H1 (cell line): ENCODE measurements at regions not wholly inside any gene's neighbourhood (a gene's known extent, or its start where the extent isn't known, plus 50 kb on each side); places are given as distances from the start of the nearest gene placed in this dataset.

Source experiments
- CTCF ChIA-PET: fragments of 300-600 bp; sonication (Branson Sonifier 250); formaldehyde crosslinking; loops from one replicate; lab custom pipeline; 2021; ENCODE audit not compliant: partially characterized antibody; lab: Charles Lee
- POLR2A ChIA-PET: fragments of 300-600 bp; sonication (Branson Sonifier 250); formaldehyde crosslinking; loops from one replicate; lab custom pipeline; 2021; ENCODE audit warnings: inconsistent platforms; ENCODE audit not compliant: partially characterized antibody; lab: Charles Lee
- DNase-seq, 2 experiments: peaks; one replicate each; pipeline versions ENCODE4 v3.0.0 to v3.0.0-alpha.2; 2010 to 2022; ENCODE audit warnings: low spot score in 2 of 2, low read depth in 1 of 2, mixed read lengths in 1 of 2
- FAIRE-seq: peaks from 2 replicates; lab custom pipeline; 2011; peaks lifted over from hg19 to GRCh38; lab: Jason Lieb, UNC
- H2AFZ ChIP-seq: 2 replicates; pipeline ENCODE4 v1.8.1; 2012; ENCODE audit warnings: low read length, inconsistent platforms
- H2AK5ac ChIP-seq: 2 replicates; pipeline ENCODE4 v1.6.1; 2013; ENCODE audit warnings: low read depth, low read length
- H2BK120ac ChIP-seq: replicated peaks from 2 replicates; pipeline ENCODE3; 2013; ENCODE audit warnings: low read depth, low read length, inconsistent platforms
- H2BK12ac ChIP-seq: 2 replicates; pipeline ENCODE4 v1.6.1; 2013; ENCODE audit warnings: low read depth, low read length
- H2BK15ac ChIP-seq: 2 replicates; pipeline ENCODE4 v1.6.1; 2013; ENCODE audit warnings: low read length
- H2BK20ac ChIP-seq: 2 replicates; pipeline ENCODE4 v1.6.1; 2013; ENCODE audit warnings: low read length
- H2BK5ac ChIP-seq: 2 replicates; pipeline ENCODE4 v1.6.1; 2013; ENCODE audit warnings: low read depth, low read length
- H3K14ac ChIP-seq: 2 replicates; pipeline ENCODE4 v1.6.1; 2013; ENCODE audit warnings: inconsistent platforms; ENCODE audit not compliant: insufficient read length
- H3K18ac ChIP-seq: 2 replicates; pipeline ENCODE4 v1.6.1; 2013; ENCODE audit warnings: low read length; ENCODE audit errors: extremely low read depth
- H3K23ac ChIP-seq: 2 replicates; pipeline ENCODE4 v1.6.1; 2013; ENCODE audit warnings: inconsistent platforms; ENCODE audit not compliant: insufficient read length
- H3K23me2 ChIP-seq: 2 replicates; pipeline ENCODE4 v1.6.1; 2013; ENCODE audit warnings: low read depth, low read length
- H3K27ac ChIP-seq: 2 replicates; pipeline ENCODE4 v1.6.1; 2011; ENCODE audit warnings: low read depth, low read length, inconsistent platforms
- H3K27me3 ChIP-seq, 4 experiments: replicated peaks in 1 of 4; 1 replicate in 1 of 4; 2 replicates in 3 of 4; pipeline versions ENCODE4 v1.6.1 to v1.8.1; 2011 to 2013; ENCODE audit warnings: low read length in 3 of 4, mild to moderate bottlenecking in 3 of 4, inconsistent platforms in 2 of 4, mixed read lengths in 2 of 4, moderate library complexity in 1 of 4; ENCODE audit not compliant: control insufficient read depth in 3 of 4, insufficient read depth in 3 of 4; ENCODE audit errors: extremely low read depth in 1 of 4
- H3K36me3 ChIP-seq, 4 experiments: 2 replicates each; pipeline versions ENCODE4 v1.6.1 to v1.8.1; 2011 to 2013; ENCODE audit warnings: mild to moderate bottlenecking in 4 of 4, low read length in 3 of 4, moderate library complexity in 2 of 4, control low read depth in 1 of 4, inconsistent platforms in 1 of 4; ENCODE audit not compliant: insufficient read depth in 4 of 4, control insufficient read depth in 2 of 4
- H3K4ac ChIP-seq: replicated peaks from 2 replicates; pipeline ENCODE3; 2013; ENCODE audit warnings: low read length, low read depth, mixed read lengths, inconsistent platforms; ENCODE audit not compliant: insufficient read length
- H3K4me1 ChIP-seq, 4 experiments: replicated peaks in 1 of 4; 1 replicate in 1 of 4; 2 replicates in 3 of 4; pipeline versions ENCODE4 v1.6.1 to v1.8.1; 2011 to 2013; ENCODE audit warnings: low read length in 3 of 4, inconsistent platforms in 2 of 4, mixed read lengths in 1 of 4; ENCODE audit not compliant: insufficient read depth in 4 of 4, control insufficient read depth in 3 of 4
- H3K4me2 ChIP-seq, 2 experiments: 2 replicates each; pipeline versions ENCODE4 v1.6.1 to v1.8.1; 2011 to 2013; ENCODE audit warnings: low read depth in 2 of 2, low read length in 2 of 2, control low read depth in 1 of 2, inconsistent platforms in 1 of 2, mild to moderate bottlenecking in 1 of 2; ENCODE audit not compliant: insufficient read depth in 1 of 2
- H3K4me3 ChIP-seq, 4 experiments: fragments of 200-600, 300-600 bp in 1 of 4; sonication (generic), shearing (Covaris generic), sonication (Bioruptor Twin) in 1 of 4; 2 replicates each; pipeline versions ENCODE4 v1.5.1 to v1.8.1; 2011 to 2016; ENCODE audit warnings: low read length in 4 of 4, low read depth in 3 of 4, control low read depth in 2 of 4, inconsistent platforms in 2 of 4, mild to moderate bottlenecking in 2 of 4, mixed read lengths in 1 of 4, moderate library complexity in 1 of 4; ENCODE audit not compliant: insufficient read depth in 2 of 4; ENCODE audit errors: extremely low read depth in 1 of 4
- H3K56ac ChIP-seq: replicated peaks from 2 replicates; pipeline ENCODE3; 2013; ENCODE audit warnings: low read depth, mild to moderate bottlenecking, mixed read lengths, low read length, inconsistent platforms; ENCODE audit not compliant: insufficient read length
- H3K79me1 ChIP-seq: 2 replicates; pipeline ENCODE4 v1.6.1; 2013; ENCODE audit warnings: low read depth, low read length, control low read depth
- H3K79me2 ChIP-seq, 2 experiments: 2 replicates each; pipeline versions ENCODE4 v1.6.1 to v1.8.1; 2012 to 2013; ENCODE audit warnings: low read length in 2 of 2, mild to moderate bottlenecking in 2 of 2, inconsistent platforms in 1 of 2; ENCODE audit not compliant: insufficient read depth in 2 of 2, control insufficient read depth in 1 of 2
- H3K9ac ChIP-seq, 4 experiments: replicated peaks in 1 of 4; 1 replicate in 1 of 4; 2 replicates in 3 of 4; pipeline versions ENCODE4 v1.6.1 to v1.8.1; 2011 to 2013; ENCODE audit warnings: low read depth in 3 of 4, low read length in 3 of 4, control low read depth in 2 of 4, mild to moderate bottlenecking in 2 of 4, moderate library complexity in 2 of 4, inconsistent platforms in 1 of 4; ENCODE audit errors: extremely low read depth in 1 of 4
- H3K9me3 ChIP-seq, 2 experiments: 2 replicates each; pipeline versions ENCODE4 v1.6.1 to v1.8.1; 2012 to 2013; ENCODE audit warnings: mild to moderate bottlenecking in 2 of 2, moderate library complexity in 2 of 2, control low read depth in 1 of 2, inconsistent platforms in 1 of 2, low read depth in 1 of 2, low read length in 1 of 2, mixed read lengths in 1 of 2; ENCODE audit not compliant: insufficient read depth in 2 of 2
- H4K20me1 ChIP-seq, 2 experiments: replicated peaks in 1 of 2; 2 replicates each; pipeline versions ENCODE3 to v1.8.1; 2011 to 2013; ENCODE audit warnings: inconsistent platforms in 2 of 2, low read length in 2 of 2, mild to moderate bottlenecking in 1 of 2; ENCODE audit not compliant: insufficient read depth in 2 of 2, control insufficient read depth in 1 of 2
- H4K5ac ChIP-seq: 2 replicates; pipeline ENCODE4 v1.6.1; 2013; ENCODE audit warnings: low read length, low read depth, mixed read lengths, inconsistent platforms; ENCODE audit not compliant: insufficient read length
- H4K8ac ChIP-seq: 2 replicates; pipeline ENCODE4 v1.8.0; 2013; ENCODE audit warnings: mild to moderate bottlenecking, moderate library complexity, low read length, inconsistent platforms; ENCODE audit not compliant: insufficient read depth; ENCODE audit errors: extremely low read depth
- H4K91ac ChIP-seq: replicated peaks from 2 replicates; pipeline ENCODE3; 2013; ENCODE audit warnings: low read length, mixed read lengths, inconsistent platforms; ENCODE audit not compliant: insufficient read length
- CEBPB ChIP-seq: IDR thresholded peaks from 2 replicates; pipeline ENCODE4 v1.6.1; 2012; ENCODE audit warnings: low read depth, low read length
- CHD1 ChIP-seq: IDR thresholded peaks from 2 replicates; pipeline ENCODE4 v1.6.1; 2012; ENCODE audit warnings: low read depth, low read length, improper control_type of control experiment
- CTBP2 ChIP-seq: IDR thresholded peaks from 2 replicates; pipeline ENCODE4 v1.7.0; 2011; ENCODE audit warnings: borderline replicate concordance, mild to moderate bottlenecking, moderate library complexity, mixed read lengths, low read length; ENCODE audit not compliant: insufficient read depth, insufficient read length
- HDAC2 ChIP-seq, 2 experiments: fragments of 300-600 bp in 1 of 2; sonication (generic) in 1 of 2; IDR thresholded peaks; 2 replicates each; pipeline ENCODE4 v1.6.1; 2011 to 2012; ENCODE audit warnings: low read depth in 2 of 2, low read length in 2 of 2, mild to moderate bottlenecking in 2 of 2, moderate library complexity in 2 of 2, borderline replicate concordance in 1 of 2, inconsistent platforms in 1 of 2
- JUND ChIP-seq: IDR thresholded peaks from 2 replicates; pipeline ENCODE4 v1.6.1; 2011; ENCODE audit warnings: mild to moderate bottlenecking, improper control_type of control experiment, low read length
- KDM4A ChIP-seq: IDR thresholded peaks from one replicate; pipeline ENCODE4 v1.7.1; 2012; ENCODE audit warnings: low read depth, mild to moderate bottlenecking, moderate library complexity, low read length, inconsistent platforms; ENCODE audit not compliant: severe bottlenecking
- MAFK ChIP-seq: IDR thresholded peaks from 2 replicates; pipeline ENCODE4 v1.6.1; 2012; ENCODE audit warnings: low read depth, mild to moderate bottlenecking, improper control_type of control experiment, low read length
- POU5F1 ChIP-seq: IDR thresholded peaks from 2 replicates; pipeline ENCODE4 v1.6.1; 2011; ENCODE audit warnings: low read depth, mild to moderate bottlenecking, low read length, moderate library complexity
- SUZ12 ChIP-seq: fragments of 200-600 bp; sonication (generic); IDR thresholded peaks from 2 replicates; pipeline ENCODE4 v1.6.1; 2012; ENCODE audit warnings: mild to moderate bottlenecking, inconsistent platforms, low read length, moderate library complexity, mixed read lengths
- TAF7 ChIP-seq: optimal IDR thresholded peaks from 2 replicates; pipeline ENCODE3; 2011; ENCODE audit warnings: low read depth, mild to moderate bottlenecking, inconsistent platforms, low read length, moderate library complexity, borderline replicate concordance
- TCF12 ChIP-seq: IDR thresholded peaks from 2 replicates; pipeline ENCODE4 v1.6.1; 2011; ENCODE audit warnings: low read depth, mild to moderate bottlenecking, low read length
- WGBS, 2 experiments: shearing (Covaris generic) in 1 of 2; methylation state at CpG; one replicate each; pipeline versions ENCODE4 v1.1.6 to v1.1.7; 2013 to 2015; ENCODE audit warnings: low lambda C conversion rate in 2 of 2, mixed read lengths in 2 of 2, inconsistent platforms in 1 of 2, low coverage in 1 of 2, missing lambda C conversion rate in 1 of 2; ENCODE audit not compliant: insufficient replicate concordance in 2 of 2, insufficient coverage in 1 of 2, insufficient read length in 1 of 2; ENCODE audit errors: extremely low coverage in 1 of 2, missing lambda C conversion rate in 1 of 2; 5-methylcytosine and 5-hydroxymethylcytosine counted together

GRCh38 chr6:18328540-18328939, 58.6 kb upstream of the RNF144B start:
- no peak overlapping the region for H3K4me3 ChIP-seq
- H3K9me3 ChIP-seq: no peaks in the 10 kb centered on the region
- H3K4me1 ChIP-seq: peaks cover 0 to 3% (median 0%) of the 10 kb centered on the region in 4 experiments; a peak in 1 of 7 replicates
- H2AFZ ChIP-seq: no peak overlapping the region
- H2BK120ac ChIP-seq: no peak overlapping the region
- no peaks in the 10 kb centered on the region for H3K27me3 ChIP-seq
- H2BK20ac ChIP-seq: no peak overlapping the region
- no peaks in the 10 kb centered on the region for H4K20me1 ChIP-seq
- no peaks in the 10 kb centered on the region for H3K79me1 ChIP-seq
- no peaks in the 10 kb centered on the region for H3K36me3 ChIP-seq
- no peak overlapping the region for H2BK15ac ChIP-seq
- H3K14ac ChIP-seq: no peak overlapping the region
- DNase-seq (no peak), FAIRE-seq (no peak)
- ChIA-PET CTCF (interaction anchor here (1.1 to 15.6 kb wide), 3 partner anchors 14 to 176 kb away, joined by 3 to 268 read pairs (median 4); no protein-coding TSS in a partner anchor), POLR2A (interaction anchor here (1.1 kb wide), 1 partner anchor 178 kb away, joined by 3 read pairs; no protein-coding TSS in a partner anchor)
- 67% methylated on average over 3 of the region's 3 CpGs; no CpG with 5 or more reads in 1 of the 2 experiments for WGBS, 2 experiments
- H3K56ac ChIP-seq: no peak overlapping the region
- no peak overlapping the region for H3K18ac ChIP-seq
- H3K4ac ChIP-seq: no peak overlapping the region
- H3K9ac ChIP-seq: no peak overlapping the region
- H3K23me2 ChIP-seq: no peaks in the 10 kb centered on the region
- H2AK5ac ChIP-seq: no peak overlapping the region
- no peak overlapping the region for H3K23ac ChIP-seq
- H4K5ac ChIP-seq: no peak overlapping the region
- H2BK12ac ChIP-seq: no peak overlapping the region
- H4K91ac ChIP-seq: no peak overlapping the region
- H3K27ac ChIP-seq: no peak overlapping the region
- no peaks in the 10 kb centered on the region for H3K79me2 ChIP-seq
- H2BK5ac ChIP-seq: no peak overlapping the region
- H4K8ac ChIP-seq: no peak overlapping the region
- no peak overlapping the region for H3K4me2 ChIP-seq
- TF ChIP-seq JUND (no peak), KDM4A (no peak), POU5F1 (no peak), TCF12 (no peak), MAFK (no peak), SUZ12 (no peak), CEBPB (no peak), CHD1 (no peak), HDAC2 (IDR thresholded peaks at IDR 0.05; ENCODE audit: borderline replicate concordance in 1 of 2, low read depth in 2 of 2, low read length in 2 of 2) (no peak), CTBP2 (no peak), TAF7 (no peak)
